ENCODE measurements at regions not wholly inside any gene's neighbourhood (a gene's known extent, or its start where the extent isn't known, plus 50 kb on each side); places are given as distances from the start of the nearest gene placed in this dataset.

- intact Hi-C loops (cut with DNase I), result no loop called here
- TF ChIP-seq POLR2A (IDR thresholded peaks at IDR 0.05; ENCODE audit: low read depth), result no peak
- no peak for TF ChIP-seq EP300 (IDR thresholded peaks at IDR 0.05)
- TF ChIP-seq CTCF (IDR thresholded peaks at IDR 0.05), result no peak
- TF ChIP-seq POLR2AphosphoS5 (IDR thresholded peaks at IDR 0.05), result no peak
- peaks cover 0 to 6% (median 0%) of the 10 kb centered on the region in 4 donors for H3K27me3 ChIP-seq
- H3K9me3 ChIP-seq, result no peaks in the 10 kb centered on the region
- 73% methylated on average over 8 of the region's 8 CpGs for WGBS
- no peak overlapping the region for H3K4me3 ChIP-seq
- peaks cover 0 to 26% (median 19%) of the 10 kb centered on the region in 4 donors for H3K4me1 ChIP-seq
- H3K36me3 ChIP-seq, result no peaks in the 10 kb centered on the region
- H3K27ac ChIP-seq (replicated peaks in 1 of 4), result no peak overlapping the region
- no peak for DNase-seq (ENCODE audit: extremely low spot score)
Measured at GRCh38 chr13:111941845-111942447, 125.0 kb upstream of the SOX1 start.

- Histone ChIP-seq H3K27me3 (peaks cover 0 to 10% (median 0%) of the 10 kb centered on the region in 4 donors), H3K4me3 (no peak overlapping the region), H3K36me3 (no peaks in the 10 kb centered on the region), H3K9me3 (no peaks in the 10 kb centered on the region), H3K4me1 (peaks cover 0 to 13% (median 7%) of the 10 kb centered on the region in 4 donors), H3K27ac (replicated peaks in 1 of 4) (no peak overlapping the region)
- WGBS, result 84% methylated on average over 18 of the region's 18 CpGs
- no peak for DNase-seq (ENCODE audit: extremely low spot score)
- intact Hi-C loops (cut with DNase I), result no loop called here
- no peak for TF ChIP-seq EP300 (IDR thresholded peaks at IDR 0.05)
- TF ChIP-seq POLR2AphosphoS5 (IDR thresholded peaks at IDR 0.05), result no peak
- TF ChIP-seq CTCF (IDR thresholded peaks at IDR 0.05), result no peak
Measured at GRCh38 chr13:111943229-111943795, 123.6 kb upstream of the SOX1 start.

DNA sequence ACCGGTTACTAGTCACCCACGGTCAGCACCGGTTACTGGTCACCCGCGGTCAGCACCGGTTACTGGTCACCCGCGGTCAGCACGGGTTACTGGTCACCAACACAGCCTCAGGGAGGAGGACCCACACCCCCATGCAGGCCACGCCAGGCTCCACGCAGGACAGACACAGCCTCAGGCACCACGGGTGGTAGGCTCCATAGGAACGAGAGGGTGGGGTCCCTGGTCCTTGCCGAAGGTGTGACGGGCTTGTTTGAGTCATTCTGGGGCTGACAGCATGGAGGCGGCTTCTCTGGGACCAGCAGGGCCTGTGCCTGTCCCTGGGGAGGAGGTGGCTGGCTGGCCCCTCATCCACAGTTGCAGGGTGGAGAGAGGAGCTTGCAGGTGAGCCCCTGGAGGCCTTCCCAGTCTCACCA, 122.8 kb upstream of the SOX1 start:
- no peak overlapping the region for H3K27ac ChIP-seq (replicated peaks in 1 of 4)
- H3K27me3 ChIP-seq, result peaks cover 0 to 13% (median 0%) of the 10 kb centered on the region in 4 donors
- WGBS, result 92% methylated on average over 9 of the region's 16 CpGs
- H3K4me1 ChIP-seq, result peaks cover 0 to 4% (median 2%) of the 10 kb centered on the region in 4 donors
- no peaks in the 10 kb centered on the region for H3K9me3 ChIP-seq
- DNase-seq (ENCODE audit: extremely low spot score), result no peak
- H3K4me3 ChIP-seq, result no peak overlapping the region
- TF ChIP-seq POLR2AphosphoS5 (IDR thresholded peaks at IDR 0.05) (no peak), POLR2A (IDR thresholded peaks at IDR 0.05; ENCODE audit: low read depth) (no peak), CTCF (IDR thresholded peaks at IDR 0.05) (no peak), EP300 (IDR thresholded peaks at IDR 0.05) (no peak)
- intact Hi-C loops (cut with DNase I), result no loop called here
- no peaks in the 10 kb centered on the region for H3K36me3 ChIP-seq

- H3K4me1 ChIP-seq, result no peaks in the 10 kb centered on the region
- H3K27ac ChIP-seq (replicated peaks in 1 of 4), result no peak overlapping the region
- intact Hi-C loops (cut with DNase I), result no loop called here
- no peak overlapping the region for H3K4me3 ChIP-seq
- peaks cover 0 to 17% (median 0%) of the 10 kb centered on the region in 4 donors for H3K27me3 ChIP-seq
- no peak for DNase-seq (ENCODE audit: extremely low spot score)
- 88% methylated on average over 16 of the region's 16 CpGs for WGBS
- H3K9me3 ChIP-seq, result peaks cover 0 to 8% (median 2%) of the 10 kb centered on the region in 4 donors
- H3K36me3 ChIP-seq, result no peaks in the 10 kb centered on the region
- TF ChIP-seq EP300 (IDR thresholded peaks at IDR 0.05) (no peak), POLR2AphosphoS5 (IDR thresholded peaks at IDR 0.05) (no peak), CTCF (IDR thresholded peaks at IDR 0.05) (no peak), POLR2A (IDR thresholded peaks at IDR 0.05; ENCODE audit: low read depth) (no peak)
Measured at GRCh38 chr13:111945086-111945485, 121.9 kb upstream of the SOX1 start.

Measured in esophagus muscularis mucosa (tissue), 4 donors.